ENCODE measurements at regions not wholly inside any gene's neighbourhood (a gene's known extent, or its start where the extent isn't known, plus 50 kb on each side); places are given as distances from the start of the nearest gene placed in this dataset.

GRCh38 chr3:34948517-34948916 is 690.8 kb upstream of the ARPP21 start:
- no peak for TF ChIP-seq POLR2A (IDR thresholded peaks at IDR 0.05)
- no peak for TF ChIP-seq CTCF (IDR thresholded peaks at IDR 0.05)

Measured in Peyer's patch (tissue), 4 donors.